ENCODE measurements at regions not wholly inside any gene's neighbourhood (a gene's known extent, or its start where the extent isn't known, plus 50 kb on each side); places are given as distances from the start of the nearest gene placed in this dataset.
"Not testable (repeated sequence)": the region's sequence is repeated elsewhere in the genome, so short reads cannot be mapped to it uniquely, and the experiment has no call there.

DNA sequence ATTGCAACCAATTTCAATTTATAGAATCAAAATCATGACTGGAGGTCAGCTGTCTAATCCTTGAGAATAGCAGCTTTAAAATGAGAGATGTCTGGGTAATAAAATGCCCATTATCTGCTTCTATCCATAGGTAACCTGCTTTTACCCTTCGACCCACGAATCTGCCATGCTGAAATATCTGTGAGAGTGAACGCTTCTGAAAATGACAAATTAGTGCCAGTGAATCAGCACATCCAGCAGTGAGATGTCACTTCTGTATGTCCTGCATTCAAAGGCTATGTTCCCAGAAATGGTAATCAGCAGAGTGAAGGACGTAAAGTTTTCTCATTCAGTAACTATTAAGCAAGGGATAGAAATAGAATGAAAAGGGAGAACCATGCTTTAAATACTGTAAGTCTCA lies 532.4 kb upstream of the ITGA1 start:
- no peak for DNase-seq (ENCODE audit: low spot score)
- no peaks in the 10 kb centered on the region for H3K4me1 Mint-ChIP-seq (ENCODE audit: low read depth)
- intact Hi-C loops (cut with micrococcal nuclease), result no loop called here
- no peak overlapping the region for H3K27ac Mint-ChIP-seq
- no peaks in the 10 kb centered on the region for H3K9me3 Mint-ChIP-seq
- no peak overlapping the region for H3K4me3 Mint-ChIP-seq
- H3K27me3 Mint-ChIP-seq (ENCODE audit: insufficient read depth), result no peaks in the 10 kb centered on the region
- no peaks in the 10 kb centered on the region for H3K36me3 Mint-ChIP-seq (ENCODE audit: low read depth)

GRCh38 chr5:52262844-52263243 lies 524.9 kb upstream of the ITGA1 start:
- no peak for DNase-seq (ENCODE audit: low spot score)
- no peaks in the 10 kb centered on the region for H3K9me3 Mint-ChIP-seq
- no peaks in the 10 kb centered on the region for H3K36me3 Mint-ChIP-seq (ENCODE audit: low read depth)
- no peaks in the 10 kb centered on the region for H3K4me1 Mint-ChIP-seq (ENCODE audit: low read depth)
- no peak overlapping the region for H3K27ac Mint-ChIP-seq
- no peak overlapping the region for H3K4me3 Mint-ChIP-seq
- intact Hi-C loops (cut with micrococcal nuclease), result no loop called here
- no peaks in the 10 kb centered on the region for H3K27me3 Mint-ChIP-seq (ENCODE audit: insufficient read depth)

DNA sequence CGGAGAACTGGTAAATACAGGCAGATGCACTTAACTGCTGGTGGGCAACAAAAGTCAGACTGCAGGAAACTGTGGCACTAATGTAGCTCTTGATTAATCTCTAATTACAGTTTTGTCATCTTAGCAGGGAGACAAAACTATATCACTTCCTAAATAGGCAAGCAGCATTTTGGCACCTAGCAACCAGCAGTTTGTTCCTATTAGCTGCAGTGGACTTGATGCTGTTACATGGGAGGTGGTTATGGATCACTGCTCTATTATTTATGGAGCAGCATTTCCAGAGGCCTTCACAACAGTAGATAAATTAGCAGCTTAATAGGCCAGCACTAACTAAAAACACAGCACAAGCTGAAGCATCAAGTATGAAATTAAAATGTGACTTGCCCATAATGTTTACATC lies 518.3 kb upstream of the ITGA1 start:
- DNase-seq (ENCODE audit: low spot score), result no peak
- H3K27ac Mint-ChIP-seq, result no peak overlapping the region
- intact Hi-C loops (cut with micrococcal nuclease), result no loop called here
- H3K9me3 Mint-ChIP-seq, result no peaks in the 10 kb centered on the region
- H3K4me3 Mint-ChIP-seq, result no peak overlapping the region
- H3K4me1 Mint-ChIP-seq (ENCODE audit: low read depth), result no peaks in the 10 kb centered on the region
- H3K27me3 Mint-ChIP-seq (ENCODE audit: insufficient read depth), result no peaks in the 10 kb centered on the region
- no peaks in the 10 kb centered on the region for H3K36me3 Mint-ChIP-seq (ENCODE audit: low read depth)

DNA sequence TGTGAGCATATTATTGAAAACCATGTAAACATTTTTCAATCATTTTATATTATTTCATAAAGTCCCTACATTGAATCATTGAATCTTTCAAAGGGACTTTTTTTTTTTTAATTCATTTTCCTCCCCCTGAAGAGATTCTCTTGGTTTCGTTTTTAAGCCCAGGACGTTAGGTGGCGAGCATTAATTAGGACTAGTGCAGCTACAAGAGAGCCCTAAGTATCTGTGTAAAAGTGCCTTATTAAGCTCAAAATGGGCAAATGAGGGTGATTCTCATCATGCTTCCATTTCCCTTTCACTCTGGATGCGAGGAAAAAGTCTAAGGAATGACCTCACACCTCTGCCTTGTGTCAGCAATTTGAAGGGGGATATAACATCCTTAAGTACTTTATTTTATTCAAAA lies 517.9 kb upstream of the ITGA1 start:
- Mint-ChIP-seq H3K36me3 (ENCODE audit: low read depth) (no peaks in the 10 kb centered on the region), H3K9me3 (no peaks in the 10 kb centered on the region), H3K4me3 (no peak overlapping the region), H3K27me3 (ENCODE audit: insufficient read depth) (no peaks in the 10 kb centered on the region), H3K4me1 (ENCODE audit: low read depth) (no peaks in the 10 kb centered on the region), H3K27ac (no peak overlapping the region)
- DNase-seq (ENCODE audit: low spot score), result no peak
- intact Hi-C loops (cut with micrococcal nuclease), result no loop called here

DNA sequence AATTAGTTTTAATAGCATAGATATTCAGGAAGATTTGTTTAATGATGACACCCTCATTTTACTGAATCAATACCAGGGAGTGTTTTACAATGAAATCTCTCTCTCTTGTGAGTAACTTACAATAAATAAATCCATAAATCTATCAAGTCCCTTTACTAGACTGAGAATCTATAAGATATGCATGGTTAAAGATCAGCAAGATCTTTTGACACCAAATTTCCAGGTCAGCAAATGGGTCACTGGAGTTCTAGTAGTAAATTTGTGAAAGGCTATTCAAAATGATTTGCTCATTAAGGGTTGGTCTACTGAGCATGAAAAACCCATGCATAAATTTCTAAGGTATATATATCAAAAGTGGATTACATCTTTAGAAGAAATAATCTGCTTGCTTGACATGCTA lies 512.1 kb upstream of the ITGA1 start:
- DNase-seq (ENCODE audit: low spot score), result no peak
- Mint-ChIP-seq H3K4me3 (no peak overlapping the region), H3K9me3 (no peaks in the 10 kb centered on the region), H3K27ac (no peak overlapping the region), H3K36me3 (ENCODE audit: low read depth) (no peaks in the 10 kb centered on the region), H3K4me1 (ENCODE audit: low read depth) (no peaks in the 10 kb centered on the region), H3K27me3 (ENCODE audit: insufficient read depth) (no peaks in the 10 kb centered on the region)
- intact Hi-C loops (cut with micrococcal nuclease), result no loop called here

GRCh38 chr5:52277101-52277500 lies 510.6 kb upstream of the ITGA1 start:
- intact Hi-C loops (cut with micrococcal nuclease), result no loop called here

GRCh38 chr5:52282647-52283046 lies 505.1 kb upstream of the ITGA1 start:
- Mint-ChIP-seq H3K27ac (no peak overlapping the region), H3K9me3 (no peaks in the 10 kb centered on the region), H3K27me3 (ENCODE audit: insufficient read depth) (no peaks in the 10 kb centered on the region), H3K4me3 (no peak overlapping the region), H3K36me3 (ENCODE audit: low read depth) (no peaks in the 10 kb centered on the region), H3K4me1 (ENCODE audit: low read depth) (no peaks in the 10 kb centered on the region)
- intact Hi-C loops (cut with micrococcal nuclease), result no loop called here
- no peak for DNase-seq (ENCODE audit: low spot score)

More at GRCh38 chr5:52277101-52277500, 510.6 kb upstream of the ITGA1 start:
- Mint-ChIP-seq H3K9me3 (no peaks in the 10 kb centered on the region), H3K4me3 (no peak overlapping the region), H3K27me3 (ENCODE audit: insufficient read depth) (no peaks in the 10 kb centered on the region), H3K36me3 (ENCODE audit: low read depth) (no peaks in the 10 kb centered on the region), H3K27ac (no peak overlapping the region), H3K4me1 (ENCODE audit: low read depth) (no peaks in the 10 kb centered on the region)
- no peak for DNase-seq (ENCODE audit: low spot score)

DNA sequence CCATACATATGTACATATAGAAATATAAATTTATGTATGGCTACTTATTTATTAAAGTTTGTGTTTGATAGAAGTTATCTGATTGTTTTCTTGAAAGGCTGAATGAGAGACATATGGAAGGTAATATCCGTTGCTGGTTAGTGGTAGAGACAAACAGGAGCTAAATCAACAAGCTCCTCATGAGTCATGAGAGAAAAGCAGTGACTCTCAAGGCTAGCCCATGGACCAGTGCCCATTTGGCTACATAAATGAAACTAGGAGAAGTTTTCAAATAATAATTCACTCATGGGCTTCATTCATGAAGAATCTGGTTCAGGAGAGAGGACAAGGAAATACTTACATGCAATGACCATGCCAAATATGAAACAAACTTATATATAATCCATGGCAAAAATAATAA lies 504.5 kb upstream of the ITGA1 start:
- no peaks in the 10 kb centered on the region for H3K36me3 Mint-ChIP-seq (ENCODE audit: low read depth)

DNA sequence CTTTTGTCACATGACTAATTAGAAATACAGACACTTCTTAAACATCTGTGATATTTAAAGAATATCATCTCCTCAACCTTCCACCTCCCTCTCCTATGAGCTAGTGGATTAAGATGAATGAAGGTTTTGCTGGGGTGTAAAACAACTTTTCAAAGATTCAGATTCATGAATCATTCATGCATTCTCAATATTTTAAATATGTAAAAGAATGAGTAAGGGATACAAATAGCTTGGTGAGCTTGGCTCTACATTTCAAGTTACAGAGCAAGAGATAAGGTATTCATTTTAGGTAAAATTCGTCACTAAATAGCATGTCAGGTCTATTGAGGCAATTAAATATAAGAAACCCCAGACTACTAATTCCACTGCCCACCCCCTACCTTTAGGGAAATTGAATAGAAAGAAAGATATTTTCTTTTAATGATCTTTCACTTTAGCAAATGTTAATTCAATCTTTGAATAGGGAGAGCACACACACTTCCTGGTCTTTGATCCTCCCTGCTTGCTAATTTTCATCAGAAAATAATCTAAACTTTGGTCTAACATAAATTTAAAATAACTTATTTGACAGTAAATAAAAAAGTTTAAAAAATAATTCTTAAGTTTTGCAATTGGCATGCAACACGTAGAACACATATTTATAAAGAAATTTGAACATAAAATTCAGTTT lies 486.9 kb upstream of the ITGA1 start:
- no peak for DNase-seq (ENCODE audit: low spot score)
- Mint-ChIP-seq H3K4me3 (no peak overlapping the region), H3K9me3 (peaks cover 20% of the 10 kb centered on the region), H3K27me3 (ENCODE audit: insufficient read depth) (peaks cover 2% of the 10 kb centered on the region), H3K27ac (no peak overlapping the region), H3K36me3 (ENCODE audit: low read depth) (no peaks in the 10 kb centered on the region), H3K4me1 (ENCODE audit: low read depth) (no peaks in the 10 kb centered on the region)
- intact Hi-C loops (cut with micrococcal nuclease), result no loop called here

More for the DNA sequence above, 504.5 kb upstream of the ITGA1 start:
- H3K9me3 Mint-ChIP-seq, result no peaks in the 10 kb centered on the region
- no peak overlapping the region for H3K27ac Mint-ChIP-seq
- H3K27me3 Mint-ChIP-seq (ENCODE audit: insufficient read depth), result no peaks in the 10 kb centered on the region
- DNase-seq (ENCODE audit: low spot score), result no peak
- no peak overlapping the region for H3K4me3 Mint-ChIP-seq
- intact Hi-C loops (cut with micrococcal nuclease), result no loop called here
- no peaks in the 10 kb centered on the region for H3K4me1 Mint-ChIP-seq (ENCODE audit: low read depth)

- H3K27me3 Mint-ChIP-seq (ENCODE audit: insufficient read depth); H3K4me3 Mint-ChIP-seq; DNase-seq (ENCODE audit: low spot score); H3K4me1 Mint-ChIP-seq (ENCODE audit: low read depth); H3K36me3 Mint-ChIP-seq (ENCODE audit: low read depth); intact Hi-C loops (cut with micrococcal nuclease); H3K27ac Mint-ChIP-seq: not testable (repeated sequence)
- H3K9me3 Mint-ChIP-seq, result peaks cover 36% of the 10 kb centered on the region
Measured at GRCh38 chr5:52304816-52305215, 482.9 kb upstream of the ITGA1 start.

- H3K27ac Mint-ChIP-seq, result no peak overlapping the region
- intact Hi-C loops (cut with micrococcal nuclease), result no loop called here
- DNase-seq (ENCODE audit: low spot score), result no peak
- no peaks in the 10 kb centered on the region for H3K9me3 Mint-ChIP-seq
- H3K36me3 Mint-ChIP-seq (ENCODE audit: low read depth), result no peaks in the 10 kb centered on the region
- no peaks in the 10 kb centered on the region for H3K27me3 Mint-ChIP-seq (ENCODE audit: insufficient read depth)
- no peak overlapping the region for H3K4me3 Mint-ChIP-seq
- H3K4me1 Mint-ChIP-seq (ENCODE audit: low read depth), result no peaks in the 10 kb centered on the region
Measured at GRCh38 chr5:52328220-52328806, 459.4 kb upstream of the ITGA1 start.

DNA sequence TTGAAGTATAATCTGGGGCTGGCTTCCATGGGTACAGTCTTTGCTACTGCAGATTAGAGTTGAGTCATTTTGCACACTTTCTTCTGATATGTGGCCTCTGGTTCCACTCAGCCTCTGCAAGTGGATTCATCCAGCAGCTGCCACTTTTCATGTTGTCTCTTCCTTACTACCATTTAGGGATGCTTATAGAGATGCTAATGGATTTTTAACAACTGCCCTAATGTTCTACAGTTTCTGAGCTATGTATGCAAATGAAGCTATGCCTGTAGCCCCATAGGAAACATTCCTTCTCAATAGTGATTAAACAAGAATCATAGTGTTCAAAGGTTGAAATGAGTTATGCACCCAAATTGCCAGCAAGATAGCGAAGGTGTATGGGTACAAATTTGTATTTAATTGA lies 456.0 kb upstream of the ITGA1 start:
- no peak for DNase-seq (ENCODE audit: low spot score)
- intact Hi-C loops (cut with micrococcal nuclease), result no loop called here
- Mint-ChIP-seq H3K4me3 (no peak overlapping the region), H3K9me3 (no peaks in the 10 kb centered on the region), H3K27me3 (ENCODE audit: insufficient read depth) (no peaks in the 10 kb centered on the region), H3K36me3 (ENCODE audit: low read depth) (no peaks in the 10 kb centered on the region), H3K4me1 (ENCODE audit: low read depth) (no peaks in the 10 kb centered on the region), H3K27ac (no peak overlapping the region)

GRCh38 chr5:52334367-52334766 lies 453.3 kb upstream of the ITGA1 start:
- Mint-ChIP-seq H3K4me1 (ENCODE audit: low read depth) (no peaks in the 10 kb centered on the region), H3K27me3 (ENCODE audit: insufficient read depth) (no peaks in the 10 kb centered on the region), H3K4me3 (no peak overlapping the region), H3K36me3 (ENCODE audit: low read depth) (no peaks in the 10 kb centered on the region), H3K27ac (no peak overlapping the region), H3K9me3 (no peaks in the 10 kb centered on the region)
- intact Hi-C loops (cut with micrococcal nuclease), result no loop called here
- DNase-seq (ENCODE audit: low spot score), result no peak

DNA sequence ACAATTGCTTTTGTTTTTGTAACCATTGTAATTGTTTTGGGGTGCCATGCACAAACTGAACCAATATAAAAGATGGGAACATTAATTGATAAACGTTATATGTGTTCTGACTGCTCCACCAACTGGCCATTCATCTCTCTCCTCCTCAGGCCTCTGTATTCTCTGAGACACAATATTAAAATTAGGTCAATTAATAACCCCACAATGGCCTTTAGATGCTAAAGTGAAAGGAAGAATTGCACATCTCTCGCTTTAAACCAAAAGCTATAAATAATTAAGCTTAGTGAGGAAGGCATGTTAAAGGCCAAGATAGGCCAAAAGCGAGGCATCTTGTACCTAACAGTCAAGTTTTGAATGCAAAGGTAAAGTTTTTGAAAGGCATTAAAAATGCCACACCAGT lies 448.4 kb upstream of the ITGA1 start:
- intact Hi-C loops (cut with micrococcal nuclease), result no loop called here
- DNase-seq (ENCODE audit: low spot score), result no peak
- Mint-ChIP-seq H3K36me3 (ENCODE audit: low read depth) (no peaks in the 10 kb centered on the region), H3K9me3 (no peaks in the 10 kb centered on the region), H3K27ac (no peak overlapping the region), H3K27me3 (ENCODE audit: insufficient read depth) (no peaks in the 10 kb centered on the region), H3K4me3 (no peak overlapping the region), H3K4me1 (ENCODE audit: low read depth) (no peaks in the 10 kb centered on the region)
